A549 (cell line): ENCODE measurements at regions not wholly inside any gene's neighbourhood (a gene's known extent, or its start where the extent isn't known, plus 50 kb on each side); places are given as distances from the start of the nearest gene placed in this dataset.

Source experiments
- EP300 ChIP-seq, 2 experiments: fragments of >200 bp; sonication (Bioruptor Twin); formaldehyde crosslinking; IDR thresholded peaks; 2 replicates in 1 of 2; 3 replicates in 1 of 2; pipeline ENCODE4 v1.6.1; 2016 to 2017
- HDAC2 ChIP-seq: fragments of 200-600 bp; sonication (generic); IDR thresholded peaks from 2 replicates; pipeline ENCODE4 v1.6.1; 2016
- JUN ChIP-seq, 2 experiments: fragments of >200 bp; sonication (Bioruptor Twin); formaldehyde crosslinking; IDR thresholded peaks; 2 replicates in 1 of 2; 3 replicates in 1 of 2; pipeline ENCODE4 v1.6.1; 2016 to 2017
- MAZ ChIP-seq: fragments of 150-350 bp; IDR thresholded peaks from 2 replicates; pipeline ENCODE4 v1.6.1; 2014; ENCODE audit warnings: antibody characterized with exemption, low read depth, low read length, borderline replicate concordance
- MYC ChIP-seq: IDR thresholded peaks from 2 replicates; pipeline ENCODE4 v1.6.1; 2012; ENCODE audit warnings: mild to moderate bottlenecking, inconsistent platforms, low read length, improper control_type of control experiment, borderline replicate concordance
- NFE2L2 ChIP-seq: fragments of 150-350 bp; conservative IDR thresholded peaks from 2 replicates; pipeline ENCODE4 v1.6.1; 2014; ENCODE audit warnings: low read length
- POLR2A ChIP-seq: IDR thresholded peaks from 2 replicates; pipeline ENCODE4 v1.6.1; 2012; ENCODE audit warnings: mild to moderate bottlenecking, low read length
- POLR2AphosphoS2 ChIP-seq: conservative IDR thresholded peaks from 2 replicates; pipeline ENCODE4 v1.6.1; 2012; ENCODE audit warnings: low read length, improper control_type of control experiment, inconsistent platforms
- RFX5 ChIP-seq: fragments of 450-650 bp; IDR thresholded peaks from 2 replicates; pipeline ENCODE4 v1.7.1; 2014; ENCODE audit warnings: antibody characterized with exemption, mild to moderate bottlenecking, moderate library complexity
- TF ChIP-seq, protein P1 (sequence below): IDR thresholded peaks from 2 replicates; pipeline ENCODE4 v1.6.1; 2012
- TF ChIP-seq, protein P2 (sequence below): IDR thresholded peaks from 2 replicates; pipeline ENCODE4 v1.6.1; 2012
- TF ChIP-seq, protein P3 (sequence below): fragments of >200 bp; sonication (Bioruptor Twin); formaldehyde crosslinking; IDR thresholded peaks from 3 replicates; pipeline ENCODE4 v1.5.1; 2016
- TF ChIP-seq, protein P4 (sequence below): fragments of 450-650 bp; IDR thresholded peaks from 2 replicates; pipeline ENCODE4 v1.6.1; 2014; ENCODE audit warnings: antibody characterized with exemption

DNA sequence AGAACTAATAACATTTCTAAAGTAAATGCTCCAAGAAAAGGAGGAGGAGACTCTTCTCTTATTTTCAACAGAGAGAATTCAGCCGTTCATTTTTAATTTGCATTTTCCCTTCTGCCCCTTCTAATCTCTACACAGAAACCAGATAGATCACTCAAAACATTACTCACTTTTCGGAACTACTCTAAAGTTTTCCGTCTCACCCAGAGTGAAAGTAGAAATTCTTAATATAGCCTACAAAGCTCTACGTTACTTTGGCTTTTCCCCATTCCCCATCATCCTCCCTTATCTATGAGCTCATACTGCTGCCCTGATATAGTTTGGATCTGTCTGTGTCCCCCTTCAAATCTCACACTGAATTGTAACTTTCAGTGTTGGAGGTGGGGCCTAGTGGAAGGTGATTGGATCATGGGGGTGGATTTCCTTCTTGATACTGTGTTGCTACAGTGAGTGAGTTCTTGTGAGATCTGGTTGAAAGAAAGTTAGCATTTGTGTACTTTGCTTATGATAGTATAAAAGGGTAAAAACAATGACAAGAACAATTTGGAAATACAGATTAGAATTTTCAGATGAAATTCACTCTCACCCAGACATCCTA, 188.2 kb downstream of the AMY1C start:
- no peak for TF ChIP-seq NFE2L2
- TF ChIP-seq, protein P1, sequence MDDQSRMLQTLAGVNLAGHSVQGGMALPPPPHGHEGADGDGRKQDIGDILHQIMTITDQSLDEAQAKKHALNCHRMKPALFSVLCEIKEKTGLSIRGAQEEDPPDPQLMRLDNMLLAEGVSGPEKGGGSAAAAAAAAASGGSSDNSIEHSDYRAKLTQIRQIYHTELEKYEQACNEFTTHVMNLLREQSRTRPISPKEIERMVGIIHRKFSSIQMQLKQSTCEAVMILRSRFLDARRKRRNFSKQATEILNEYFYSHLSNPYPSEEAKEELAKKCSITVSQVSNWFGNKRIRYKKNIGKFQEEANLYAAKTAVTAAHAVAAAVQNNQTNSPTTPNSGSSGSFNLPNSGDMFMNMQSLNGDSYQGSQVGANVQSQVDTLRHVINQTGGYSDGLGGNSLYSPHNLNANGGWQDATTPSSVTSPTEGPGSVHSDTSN, result no peak
- no peak for TF ChIP-seq HDAC2
- TF ChIP-seq MYC, result no peak
- no peak for TF ChIP-seq POLR2A
- TF ChIP-seq POLR2AphosphoS2, result no peak
- TF ChIP-seq, protein P2, sequence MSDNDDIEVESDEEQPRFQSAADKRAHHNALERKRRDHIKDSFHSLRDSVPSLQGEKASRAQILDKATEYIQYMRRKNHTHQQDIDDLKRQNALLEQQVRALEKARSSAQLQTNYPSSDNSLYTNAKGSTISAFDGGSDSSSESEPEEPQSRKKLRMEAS, result no peak
- no peak for TF ChIP-seq RFX5
- no peak for TF ChIP-seq EP300 (IDR thresholded peaks at IDR 0.05)
- no peak for TF ChIP-seq JUN (IDR thresholded peaks at IDR 0.05)
- no peak for TF ChIP-seq MAZ
- TF ChIP-seq, protein P3, sequence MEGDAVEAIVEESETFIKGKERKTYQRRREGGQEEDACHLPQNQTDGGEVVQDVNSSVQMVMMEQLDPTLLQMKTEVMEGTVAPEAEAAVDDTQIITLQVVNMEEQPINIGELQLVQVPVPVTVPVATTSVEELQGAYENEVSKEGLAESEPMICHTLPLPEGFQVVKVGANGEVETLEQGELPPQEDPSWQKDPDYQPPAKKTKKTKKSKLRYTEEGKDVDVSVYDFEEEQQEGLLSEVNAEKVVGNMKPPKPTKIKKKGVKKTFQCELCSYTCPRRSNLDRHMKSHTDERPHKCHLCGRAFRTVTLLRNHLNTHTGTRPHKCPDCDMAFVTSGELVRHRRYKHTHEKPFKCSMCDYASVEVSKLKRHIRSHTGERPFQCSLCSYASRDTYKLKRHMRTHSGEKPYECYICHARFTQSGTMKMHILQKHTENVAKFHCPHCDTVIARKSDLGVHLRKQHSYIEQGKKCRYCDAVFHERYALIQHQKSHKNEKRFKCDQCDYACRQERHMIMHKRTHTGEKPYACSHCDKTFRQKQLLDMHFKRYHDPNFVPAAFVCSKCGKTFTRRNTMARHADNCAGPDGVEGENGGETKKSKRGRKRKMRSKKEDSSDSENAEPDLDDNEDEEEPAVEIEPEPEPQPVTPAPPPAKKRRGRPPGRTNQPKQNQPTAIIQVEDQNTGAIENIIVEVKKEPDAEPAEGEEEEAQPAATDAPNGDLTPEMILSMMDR, result no peak
- TF ChIP-seq, protein P4, sequence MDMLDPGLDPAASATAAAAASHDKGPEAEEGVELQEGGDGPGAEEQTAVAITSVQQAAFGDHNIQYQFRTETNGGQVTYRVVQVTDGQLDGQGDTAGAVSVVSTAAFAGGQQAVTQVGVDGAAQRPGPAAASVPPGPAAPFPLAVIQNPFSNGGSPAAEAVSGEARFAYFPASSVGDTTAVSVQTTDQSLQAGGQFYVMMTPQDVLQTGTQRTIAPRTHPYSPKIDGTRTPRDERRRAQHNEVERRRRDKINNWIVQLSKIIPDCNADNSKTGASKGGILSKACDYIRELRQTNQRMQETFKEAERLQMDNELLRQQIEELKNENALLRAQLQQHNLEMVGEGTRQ, result no peak
